ENCODE measurements at regions not wholly inside any gene's neighbourhood (a gene's known extent, or its start where the extent isn't known, plus 50 kb on each side); places are given as distances from the start of the nearest gene placed in this dataset.

- TF ChIP-seq, protein P1, sequence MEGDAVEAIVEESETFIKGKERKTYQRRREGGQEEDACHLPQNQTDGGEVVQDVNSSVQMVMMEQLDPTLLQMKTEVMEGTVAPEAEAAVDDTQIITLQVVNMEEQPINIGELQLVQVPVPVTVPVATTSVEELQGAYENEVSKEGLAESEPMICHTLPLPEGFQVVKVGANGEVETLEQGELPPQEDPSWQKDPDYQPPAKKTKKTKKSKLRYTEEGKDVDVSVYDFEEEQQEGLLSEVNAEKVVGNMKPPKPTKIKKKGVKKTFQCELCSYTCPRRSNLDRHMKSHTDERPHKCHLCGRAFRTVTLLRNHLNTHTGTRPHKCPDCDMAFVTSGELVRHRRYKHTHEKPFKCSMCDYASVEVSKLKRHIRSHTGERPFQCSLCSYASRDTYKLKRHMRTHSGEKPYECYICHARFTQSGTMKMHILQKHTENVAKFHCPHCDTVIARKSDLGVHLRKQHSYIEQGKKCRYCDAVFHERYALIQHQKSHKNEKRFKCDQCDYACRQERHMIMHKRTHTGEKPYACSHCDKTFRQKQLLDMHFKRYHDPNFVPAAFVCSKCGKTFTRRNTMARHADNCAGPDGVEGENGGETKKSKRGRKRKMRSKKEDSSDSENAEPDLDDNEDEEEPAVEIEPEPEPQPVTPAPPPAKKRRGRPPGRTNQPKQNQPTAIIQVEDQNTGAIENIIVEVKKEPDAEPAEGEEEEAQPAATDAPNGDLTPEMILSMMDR (conservative IDR thresholded peaks at IDR 0.05) = no peak
- TF ChIP-seq EZH2 (IDR thresholded peaks at IDR 0.05; ENCODE audit: low read depth) = no peak
Observed at GRCh38 chr5:118354797-118355196, 633.5 kb downstream of the DTWD2 start.
